ENCODE measurements at regions not wholly inside any gene's neighbourhood (a gene's known extent, or its start where the extent isn't known, plus 50 kb on each side); places are given as distances from the start of the nearest gene placed in this dataset.

- peak; percentile 39 for DNase-seq
These were observed 65.0 kb downstream of the NOL4 start for GRCh38 chr18:34159691-34160185.

GRCh38 chr18:34158881-34159690 lies 65.6 kb downstream of the NOL4 start:
- peak; percentile 93 for DNase-seq

GRCh38 chr18:34153711-34154110 lies 71.0 kb downstream of the NOL4 start:
- DNase-seq, result no peak

- no peak for DNase-seq
These were observed 93.7 kb downstream of the NOL4 start for GRCh38 chr18:34131006-34131405.

- DNase-seq, result no peak
These were observed 96.3 kb downstream of the NOL4 start for GRCh38 chr18:34128436-34128835.

GRCh38 chr18:34126121-34126520 lies 98.6 kb downstream of the NOL4 start:
- DNase-seq, result peak; percentile 81

- DNase-seq, result peak; percentile 82
These were observed 101.9 kb downstream of the NOL4 start for GRCh38 chr18:34122724-34123334.

GRCh38 chr18:34121200-34121721 lies 103.5 kb downstream of the NOL4 start:
- peak; percentile 86 for DNase-seq

GRCh38 chr18:34120294-34120693 lies 104.4 kb downstream of the NOL4 start:
- no peak for DNase-seq

GRCh38 chr18:34117319-34117718 lies 107.4 kb downstream of the NOL4 start:
- DNase-seq, result peak; percentile 95

GRCh38 chr18:34115409-34116081 lies 109.2 kb downstream of the NOL4 start:
- DNase-seq, result no peak

- no peak for DNase-seq
These were observed 109.7 kb downstream of the NOL4 start for GRCh38 chr18:34114996-34115395.

- no peak for DNase-seq
These were observed 116.5 kb downstream of the NOL4 start for GRCh38 chr18:34108206-34108605.

GRCh38 chr18:34098109-34098508 lies 126.6 kb downstream of the NOL4 start:
- peak; percentile 10 for DNase-seq

GRCh38 chr18:34097312-34097711 lies 127.4 kb downstream of the NOL4 start:
- DNase-seq, result no peak

GRCh38 chr18:34094148-34094547 lies 130.6 kb downstream of the NOL4 start:
- DNase-seq, result no peak

- DNase-seq, result no peak
These were observed 131.9 kb downstream of the NOL4 start for GRCh38 chr18:34092796-34093195.

- DNase-seq, result no peak
These were observed 138.3 kb downstream of the NOL4 start for GRCh38 chr18:34086370-34086769.

- DNase-seq, result peak; percentile 50
These were observed 139.5 kb downstream of the NOL4 start for GRCh38 chr18:34085140-34085739.

GRCh38 chr18:34084635-34085034 lies 140.1 kb downstream of the NOL4 start:
- DNase-seq, result no peak

- DNase-seq, result no peak
These were observed 140.7 kb downstream of the NOL4 start for GRCh38 chr18:34083910-34084535.

GRCh38 chr18:34077599-34077998 lies 147.1 kb downstream of the NOL4 start:
- DNase-seq, result no peak
